Keratinocyte (primary cell): ENCODE measurements at regions not wholly inside any gene's neighbourhood (a gene's known extent, or its start where the extent isn't known, plus 50 kb on each side); places are given as distances from the start of the nearest gene placed in this dataset.

ENCODE experiments used
- EZH2 ChIP-seq: IDR thresholded peaks from one replicate; pipeline ENCODE4 v1.6.1; 2012; ENCODE audit warnings: inconsistent platforms, mild to moderate bottlenecking, low read length, moderate library complexity
- TF ChIP-seq, protein P1 (sequence below), 3 experiments: IDR thresholded peaks in 1 of 3; conservative IDR thresholded peaks in 1 of 3; optimal IDR thresholded peaks in 1 of 3; 2 replicates in 2 of 3; 3 replicates in 1 of 3; pipeline versions ENCODE3 to v1.5.1; 2011; ENCODE audit warnings: low read length in 3 of 3, mild to moderate bottlenecking in 3 of 3, moderate library complexity in 2 of 3, control low read depth in 1 of 3, inconsistent platforms in 1 of 3; ENCODE audit not compliant: insufficient read depth in 2 of 3; ENCODE audit errors: extremely low read depth in 1 of 3

- TF ChIP-seq EZH2 = no peak
- TF ChIP-seq, protein P1, sequence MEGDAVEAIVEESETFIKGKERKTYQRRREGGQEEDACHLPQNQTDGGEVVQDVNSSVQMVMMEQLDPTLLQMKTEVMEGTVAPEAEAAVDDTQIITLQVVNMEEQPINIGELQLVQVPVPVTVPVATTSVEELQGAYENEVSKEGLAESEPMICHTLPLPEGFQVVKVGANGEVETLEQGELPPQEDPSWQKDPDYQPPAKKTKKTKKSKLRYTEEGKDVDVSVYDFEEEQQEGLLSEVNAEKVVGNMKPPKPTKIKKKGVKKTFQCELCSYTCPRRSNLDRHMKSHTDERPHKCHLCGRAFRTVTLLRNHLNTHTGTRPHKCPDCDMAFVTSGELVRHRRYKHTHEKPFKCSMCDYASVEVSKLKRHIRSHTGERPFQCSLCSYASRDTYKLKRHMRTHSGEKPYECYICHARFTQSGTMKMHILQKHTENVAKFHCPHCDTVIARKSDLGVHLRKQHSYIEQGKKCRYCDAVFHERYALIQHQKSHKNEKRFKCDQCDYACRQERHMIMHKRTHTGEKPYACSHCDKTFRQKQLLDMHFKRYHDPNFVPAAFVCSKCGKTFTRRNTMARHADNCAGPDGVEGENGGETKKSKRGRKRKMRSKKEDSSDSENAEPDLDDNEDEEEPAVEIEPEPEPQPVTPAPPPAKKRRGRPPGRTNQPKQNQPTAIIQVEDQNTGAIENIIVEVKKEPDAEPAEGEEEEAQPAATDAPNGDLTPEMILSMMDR (optimal IDR thresholded peaks at IDR 0.05 in 1 of 3, IDR thresholded peaks at IDR 0.05 in 1 of 3, conservative IDR thresholded peaks at IDR 0.05 in 1 of 3; ENCODE audit: extremely low read depth in 1 of 3, insufficient read depth in 2 of 3, low read length in 3 of 3) = no peak
Observed at GRCh38 chr20:52290569-52290968, 99.0 kb upstream of the ZFP64 start.
